Astrocyte (in vitro differentiated cells and primary cell): ENCODE measurements at regions not wholly inside any gene's neighbourhood (a gene's known extent, or its start where the extent isn't known, plus 50 kb on each side); places are given as distances from the start of the nearest gene placed in this dataset.

Experiments used
- DNase-seq: peaks from one replicate; pipeline ENCODE4 v3.0.0-alpha.2; 2010; ENCODE audit warnings: low read depth
- FAIRE-seq: peaks from 2 replicates; lab custom pipeline; 2011; peaks lifted over from hg19 to GRCh38; lab: Jason Lieb, UNC
- H2AFZ ChIP-seq: 2 replicates; pipeline ENCODE4 v1.6.0; 2012; ENCODE audit warnings: low read depth, low read length, inconsistent platforms
- H3K27ac ChIP-seq: 2 replicates; pipeline ENCODE4 v1.5.1; 2011; ENCODE audit warnings: low read depth, low read length, inconsistent platforms
- H3K27me3 ChIP-seq: 2 replicates; pipeline ENCODE4 v1.6.0; 2011; ENCODE audit warnings: low read length, inconsistent platforms; ENCODE audit not compliant: insufficient read depth
- H3K36me3 ChIP-seq: 2 replicates; pipeline ENCODE4 v1.5.1; 2011; ENCODE audit warnings: low read length, inconsistent platforms; ENCODE audit not compliant: insufficient read depth
- H3K4me1 ChIP-seq: 2 replicates; pipeline ENCODE4 v1.5.1; 2011; ENCODE audit warnings: low read length, inconsistent platforms; ENCODE audit not compliant: insufficient read depth
- H3K4me2 ChIP-seq: 2 replicates; pipeline ENCODE4 v1.6.0; 2012; ENCODE audit warnings: low read length, inconsistent platforms
- H3K4me3 ChIP-seq: 2 replicates; pipeline ENCODE4 v1.5.1; 2011; ENCODE audit warnings: low read depth, mild to moderate bottlenecking, low read length, inconsistent platforms; ENCODE audit not compliant: insufficient read depth
- H3K79me2 ChIP-seq: 2 replicates; pipeline ENCODE4 v1.6.0; 2012; ENCODE audit warnings: mild to moderate bottlenecking, low read length, inconsistent platforms; ENCODE audit not compliant: insufficient read depth
- H3K9ac ChIP-seq: 2 replicates; pipeline ENCODE4 v1.6.0; 2012; ENCODE audit warnings: mild to moderate bottlenecking, low read length, inconsistent platforms
- H3K9me3 ChIP-seq: 2 replicates; pipeline ENCODE4 v1.5.1; 2012; ENCODE audit warnings: low read depth, mild to moderate bottlenecking, low read length, inconsistent platforms; ENCODE audit not compliant: insufficient read depth
- H4K20me1 ChIP-seq: 2 replicates; pipeline ENCODE4 v1.6.0; 2012; ENCODE audit warnings: low read length, inconsistent platforms; ENCODE audit not compliant: insufficient read depth
- H3K27ac Mint-ChIP-seq: one replicate; pipeline ENCODE4 v1.8.0; 2021; ENCODE audit warnings: mild to moderate bottlenecking, mixed read lengths; ENCODE audit not compliant: unreplicated experiment
- H3K27me3 Mint-ChIP-seq: one replicate; pipeline ENCODE4 v1.8.0; 2021; ENCODE audit warnings: low read depth, mixed read lengths; ENCODE audit not compliant: unreplicated experiment
- H3K36me3 Mint-ChIP-seq: one replicate; pipeline ENCODE4 v1.8.0; 2021; ENCODE audit warnings: low read depth, mixed read lengths; ENCODE audit not compliant: unreplicated experiment
- H3K4me1 Mint-ChIP-seq: one replicate; pipeline ENCODE4 v1.8.0; 2021; ENCODE audit warnings: low read depth, mixed read lengths; ENCODE audit not compliant: unreplicated experiment
- H3K4me3 Mint-ChIP-seq: one replicate; pipeline ENCODE4 v1.8.0; 2021; ENCODE audit warnings: mild to moderate bottlenecking, moderate library complexity, mixed read lengths; ENCODE audit not compliant: unreplicated experiment
- H3K9me3 Mint-ChIP-seq: one replicate; pipeline ENCODE4 v1.8.0; 2021; ENCODE audit warnings: mild to moderate bottlenecking, mixed read lengths; ENCODE audit not compliant: unreplicated experiment
- CTCF ChIP-seq: IDR thresholded peaks from 2 replicates; pipeline ENCODE4 v1.5.1; 2011; ENCODE audit warnings: low read depth, mild to moderate bottlenecking, inconsistent platforms, low read length, moderate library complexity; ENCODE audit not compliant: insufficient read depth
- EZH2 ChIP-seq: IDR thresholded peaks from 2 replicates; pipeline ENCODE4 v1.6.1; 2012; ENCODE audit warnings: mild to moderate bottlenecking, low read length, inconsistent platforms; ENCODE audit not compliant: insufficient read depth

- Mint-ChIP-seq H3K27ac (no peak overlapping the region), H3K36me3 (no peaks in the 10 kb centered on the region), H3K4me3 (no peak overlapping the region), H3K27me3 (no peaks in the 10 kb centered on the region), H3K4me1 (peaks cover 12% of the 10 kb centered on the region), H3K9me3 (no peaks in the 10 kb centered on the region)
- Histone ChIP-seq H3K4me1 (peaks cover 10% of the 10 kb centered on the region), H3K79me2 (no peaks in the 10 kb centered on the region), H3K27me3 (no peaks in the 10 kb centered on the region), H3K36me3 (no peaks in the 10 kb centered on the region), H3K9ac (no peak overlapping the region), H3K4me3 (no peak overlapping the region), H3K4me2 (no peak overlapping the region), H3K27ac (no peak overlapping the region), H2AFZ (no peak overlapping the region), H3K9me3 (peaks cover 3% of the 10 kb centered on the region), H4K20me1 (no peaks in the 10 kb centered on the region)
- FAIRE-seq (no peak), DNase-seq (no peak)
- TF ChIP-seq EZH2: no peak
Observed at GRCh38 chr12:67422081-67422480, 152.9 kb downstream of the CAND1 start.

- Histone ChIP-seq H3K4me3 (no peak overlapping the region), H4K20me1 (no peaks in the 10 kb centered on the region), H3K4me1 (peaks cover 10% of the 10 kb centered on the region), H3K79me2 (no peaks in the 10 kb centered on the region), H3K27ac (no peak overlapping the region), H2AFZ (no peak overlapping the region), H3K9ac (no peak overlapping the region), H3K36me3 (no peaks in the 10 kb centered on the region), H3K27me3 (no peaks in the 10 kb centered on the region), H3K4me2 (no peak overlapping the region), H3K9me3 (no peaks in the 10 kb centered on the region)
- DNase-seq (no peak), FAIRE-seq (no peak)
- Mint-ChIP-seq H3K36me3 (no peaks in the 10 kb centered on the region), H3K27ac (no peak overlapping the region), H3K27me3 (no peaks in the 10 kb centered on the region), H3K9me3 (peaks cover 3% of the 10 kb centered on the region), H3K4me3 (no peak overlapping the region), H3K4me1 (peaks cover 14% of the 10 kb centered on the region)
- TF ChIP-seq CTCF (no peak), EZH2 (no peak)
Observed at GRCh38 chr12:67424784-67425183, 155.6 kb downstream of the CAND1 start.

GRCh38 chr12:67425394-67425793 is 156.2 kb downstream of the CAND1 start:
- Histone ChIP-seq H2AFZ (no peak overlapping the region), H3K9me3 (no peaks in the 10 kb centered on the region), H3K36me3 (no peaks in the 10 kb centered on the region), H3K4me2 (no peak overlapping the region), H3K4me3 (no peak overlapping the region), H4K20me1 (no peaks in the 10 kb centered on the region), H3K27ac (no peak overlapping the region), H3K27me3 (no peaks in the 10 kb centered on the region), H3K9ac (no peak overlapping the region), H3K79me2 (no peaks in the 10 kb centered on the region), H3K4me1 (peaks cover 10% of the 10 kb centered on the region)
- no peaks in the 10 kb centered on the region for H3K27me3 Mint-ChIP-seq
- peaks cover 14% of the 10 kb centered on the region for H3K4me1 Mint-ChIP-seq
- H3K27ac Mint-ChIP-seq: no peak overlapping the region
- TF ChIP-seq CTCF (no peak), EZH2 (no peak)
- DNase-seq (no peak), FAIRE-seq (no peak)
- peaks cover 4% of the 10 kb centered on the region for H3K9me3 Mint-ChIP-seq
- no peaks in the 10 kb centered on the region for H3K36me3 Mint-ChIP-seq
- no peak overlapping the region for H3K4me3 Mint-ChIP-seq
